HG03460 (cell line): ENCODE measurements at regions not wholly inside any gene's neighbourhood (a gene's known extent, or its start where the extent isn't known, plus 50 kb on each side); places are given as distances from the start of the nearest gene placed in this dataset.
"Not testable (repeated sequence)": the region's sequence is repeated elsewhere in the genome, so short reads cannot be mapped to it uniquely, and the experiment has no call there.

ENCODE experiments used
- ATAC-seq: cut with Tn5 transposase; IDR thresholded peaks from one replicate; pipeline ENCODE4 v1.9.1; 2021; ENCODE audit not compliant: unreplicated experiment

GRCh38 chr20:12416281-12416680 lies 498.6 kb downstream of the BTBD3 start:
- ATAC-seq: no peak

- ATAC-seq: no peak
Observed at GRCh38 chr20:12433724-12434123, 516.0 kb downstream of the BTBD3 start.

- no peak for ATAC-seq
Observed at GRCh38 chr20:12434672-12435071, 517.0 kb downstream of the BTBD3 start.

DNA sequence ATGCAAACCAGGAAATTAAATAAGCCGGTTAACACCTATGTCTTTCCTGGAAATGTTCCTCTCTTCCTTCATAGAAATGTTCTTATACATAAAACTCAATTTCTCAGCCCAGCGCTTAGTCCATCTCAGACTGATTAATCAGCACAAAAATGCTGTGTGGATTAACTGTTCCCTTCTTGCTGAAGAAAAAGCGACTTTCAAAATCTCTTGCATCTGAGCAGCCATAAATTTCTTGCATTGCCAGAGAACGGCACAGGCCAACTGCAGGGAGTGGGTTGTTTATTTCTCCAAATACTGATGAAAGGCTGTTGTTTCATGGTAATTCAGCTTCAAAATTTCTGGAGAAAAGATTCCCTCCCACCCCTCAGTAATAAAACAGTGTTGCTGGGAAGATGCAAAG lies 517.6 kb downstream of the BTBD3 start:
- ATAC-seq: no peak

DNA sequence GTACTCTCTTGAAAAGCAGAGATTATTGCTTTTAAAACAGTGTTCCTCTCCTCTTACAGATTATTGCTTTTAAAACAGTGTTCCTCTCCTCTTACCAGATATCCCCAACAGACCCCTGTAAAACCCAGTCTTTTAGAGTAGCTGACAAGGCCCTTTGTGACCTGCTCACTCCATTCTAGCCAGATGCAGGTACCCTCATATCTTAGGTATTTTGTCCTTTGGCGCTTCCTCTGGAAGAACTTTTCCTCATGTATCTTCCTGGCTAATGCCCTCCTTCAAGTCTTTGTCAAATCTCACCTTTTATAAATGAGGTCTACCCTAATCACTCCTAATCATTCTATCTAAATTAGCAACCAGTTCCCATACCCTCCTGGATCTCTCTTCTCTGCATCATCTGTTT lies 536.0 kb downstream of the BTBD3 start:
- no peak for ATAC-seq

DNA sequence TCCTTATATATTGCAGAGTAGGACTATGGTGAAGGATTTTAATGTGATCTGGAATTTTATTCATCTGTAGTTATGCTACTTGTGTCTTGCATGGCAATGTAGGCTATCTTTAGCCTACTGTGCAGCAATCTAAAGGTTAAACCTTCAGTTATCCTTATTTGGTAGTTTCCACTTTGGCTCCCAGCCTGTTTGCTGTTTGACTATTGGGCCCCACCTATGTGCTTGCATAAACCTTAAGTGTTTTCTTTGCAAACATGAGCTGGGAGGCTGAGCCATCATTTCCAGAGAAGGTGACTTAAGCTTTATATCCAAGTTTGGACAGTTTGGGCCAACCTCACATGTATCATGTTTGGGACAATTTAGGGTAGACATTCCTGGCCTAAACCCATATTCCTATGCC lies 537.5 kb downstream of the BTBD3 start:
- ATAC-seq: no peak

- ATAC-seq: no peak
Observed at GRCh38 chr20:12458241-12458640, 540.5 kb downstream of the BTBD3 start.

GRCh38 chr20:12464036-12464435 lies 544.7 kb upstream of the SPTLC3 start:
- ATAC-seq: no peak

DNA sequence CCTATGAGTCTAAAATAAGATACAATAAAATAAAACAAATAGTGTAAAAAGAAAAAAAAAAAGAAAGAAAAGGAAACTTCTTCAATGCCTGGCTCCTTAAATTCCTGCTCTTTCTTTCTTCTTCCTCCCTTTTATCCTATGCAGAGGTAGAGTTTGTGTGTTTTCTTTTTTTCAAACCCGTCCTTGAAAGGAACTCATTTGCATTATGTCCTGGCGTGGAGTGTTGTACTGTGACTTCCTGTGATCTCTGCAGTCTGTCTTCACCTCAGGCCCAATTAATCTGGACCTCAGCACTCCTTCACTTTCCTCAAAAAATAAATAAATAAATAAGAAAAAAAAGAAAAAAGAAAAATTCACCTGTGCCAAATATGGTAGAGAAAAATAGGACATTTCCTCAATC lies 541.9 kb upstream of the SPTLC3 start:
- ATAC-seq: no peak

- ATAC-seq: no peak
Observed at GRCh38 chr20:12467758-12468157, 541.0 kb upstream of the SPTLC3 start.

- no peak for ATAC-seq
Observed at GRCh38 chr20:12482661-12483060, 526.1 kb upstream of the SPTLC3 start.

GRCh38 chr20:12502443-12502842 lies 506.3 kb upstream of the SPTLC3 start:
- no peak for ATAC-seq

GRCh38 chr20:12504779-12505178 lies 504.0 kb upstream of the SPTLC3 start:
- ATAC-seq: no peak

DNA sequence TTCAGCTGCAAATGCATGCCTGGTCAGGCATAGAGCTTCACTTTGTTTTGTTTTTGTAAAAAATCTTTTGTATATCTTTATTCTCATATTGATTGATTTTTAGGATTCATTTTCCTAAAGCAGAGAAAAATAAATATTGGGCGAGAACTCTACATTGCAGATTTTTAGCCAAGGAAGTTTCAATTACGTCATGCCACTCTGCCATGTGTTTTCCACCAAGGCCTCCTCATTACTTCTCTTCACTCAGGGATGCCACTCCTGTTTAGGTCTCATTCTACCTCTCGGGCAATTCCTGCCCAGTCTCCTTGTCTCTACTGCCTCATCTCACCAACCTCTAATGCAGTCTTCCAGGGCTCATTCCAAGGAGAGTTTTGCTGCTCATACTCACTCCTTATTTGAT lies 497.3 kb upstream of the SPTLC3 start:
- ATAC-seq: no peak

DNA sequence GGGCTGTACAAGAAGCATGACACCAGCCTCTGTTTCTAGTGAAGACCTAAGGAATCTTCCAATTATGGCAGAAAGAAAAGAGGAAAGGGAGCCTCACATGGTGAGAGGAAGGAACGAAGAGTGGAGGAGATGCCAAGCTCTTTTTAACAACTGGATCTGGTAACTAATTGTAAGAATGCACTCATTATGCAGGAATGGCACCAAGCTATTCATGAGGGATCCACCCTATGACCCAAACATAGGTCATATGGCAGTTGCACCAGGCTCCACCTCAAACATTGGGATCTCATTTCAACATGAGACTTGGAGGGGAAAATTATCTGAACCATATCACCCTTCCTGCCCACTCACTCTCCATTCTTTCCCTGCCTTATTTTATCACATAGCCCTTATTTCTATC lies 496.0 kb upstream of the SPTLC3 start:
- no peak for ATAC-seq

DNA sequence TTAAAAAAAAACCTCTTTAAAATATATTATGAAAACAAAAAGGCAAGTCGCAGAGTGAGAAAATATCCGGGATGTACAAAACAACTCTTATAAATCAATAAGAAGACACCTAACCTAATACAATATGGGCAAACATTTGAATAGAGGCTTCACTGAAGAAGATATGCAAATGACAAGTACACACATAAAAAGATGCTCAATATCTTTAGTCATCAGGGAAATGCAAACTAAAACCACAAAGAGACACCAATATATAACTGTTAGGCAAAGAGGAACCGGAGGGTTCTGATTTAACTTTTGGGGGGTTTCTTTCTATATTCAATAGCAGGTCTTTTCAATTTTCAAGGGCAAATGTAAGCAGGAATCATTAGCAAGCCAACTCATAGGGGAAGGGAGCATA lies 480.7 kb upstream of the SPTLC3 start:
- no peak for ATAC-seq

- ATAC-seq: no peak
Observed at GRCh38 chr20:12528591-12529041, 480.2 kb upstream of the SPTLC3 start.

- no peak for ATAC-seq
Observed at GRCh38 chr20:12531626-12532025, 477.1 kb upstream of the SPTLC3 start.

DNA sequence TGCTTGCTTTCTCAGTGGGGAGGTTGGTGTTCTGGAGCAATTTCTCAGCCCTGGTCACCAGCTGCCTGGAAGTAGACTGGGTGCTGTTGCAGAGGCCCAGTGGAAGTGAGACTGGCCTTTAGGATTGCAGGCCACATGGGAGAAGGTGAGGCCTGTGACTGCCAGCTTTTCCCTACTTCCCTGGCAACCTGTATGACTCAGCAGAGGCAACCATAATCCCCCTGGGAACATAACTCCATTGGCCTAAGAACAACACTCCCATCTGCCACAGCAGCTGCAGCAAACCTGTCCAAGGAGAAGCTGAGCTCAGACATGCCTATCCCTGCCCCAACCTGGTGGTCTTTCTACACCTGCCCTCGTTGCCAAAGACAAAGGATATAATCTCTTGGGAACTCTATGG lies 473.5 kb upstream of the SPTLC3 start:
- no peak for ATAC-seq

- no peak for ATAC-seq
Observed at GRCh38 chr20:12535770-12536169, 473.0 kb upstream of the SPTLC3 start.

DNA sequence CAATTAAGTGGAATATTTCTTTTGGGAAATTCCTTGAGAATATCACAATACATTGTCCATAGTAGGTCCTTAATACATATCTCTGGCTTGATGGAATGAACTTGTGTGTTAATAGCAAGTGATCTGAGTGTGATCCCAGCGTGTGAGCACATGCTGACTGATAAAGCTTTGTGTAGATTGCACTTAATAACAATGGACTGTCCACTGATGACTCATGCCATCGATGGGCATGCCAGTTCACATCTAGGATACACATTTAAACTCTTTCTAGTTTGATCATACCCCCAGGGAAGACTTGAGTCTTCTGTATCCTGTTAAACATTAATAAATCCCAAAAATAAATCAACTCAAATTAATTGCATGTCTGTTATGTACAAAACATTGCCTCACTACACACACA lies 454.3 kb upstream of the SPTLC3 start:
- ATAC-seq: no peak

GRCh38 chr20:12555369-12555768 lies 453.4 kb upstream of the SPTLC3 start:
- ATAC-seq: no peak

DNA sequence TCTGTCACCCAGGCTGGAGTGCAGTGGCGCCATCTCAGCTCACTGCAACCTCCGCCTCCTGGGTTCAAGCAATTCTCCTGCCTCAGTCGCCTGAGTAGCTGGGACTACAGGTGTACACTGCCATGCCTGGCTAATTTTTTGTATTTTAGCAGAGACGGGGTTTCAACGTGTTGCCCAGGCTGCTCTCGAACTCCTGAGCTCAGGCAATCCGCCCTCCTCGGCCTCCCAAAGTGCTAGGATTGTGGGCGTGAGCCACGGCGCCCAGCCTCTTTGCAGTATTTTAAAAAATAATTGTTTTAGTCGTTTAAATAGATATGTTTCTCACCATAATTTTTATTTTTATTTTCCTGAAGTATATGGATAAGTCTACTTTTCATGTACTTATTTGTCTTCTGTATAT lies 452.9 kb upstream of the SPTLC3 start:
- not testable (repeated sequence) for ATAC-seq

DNA sequence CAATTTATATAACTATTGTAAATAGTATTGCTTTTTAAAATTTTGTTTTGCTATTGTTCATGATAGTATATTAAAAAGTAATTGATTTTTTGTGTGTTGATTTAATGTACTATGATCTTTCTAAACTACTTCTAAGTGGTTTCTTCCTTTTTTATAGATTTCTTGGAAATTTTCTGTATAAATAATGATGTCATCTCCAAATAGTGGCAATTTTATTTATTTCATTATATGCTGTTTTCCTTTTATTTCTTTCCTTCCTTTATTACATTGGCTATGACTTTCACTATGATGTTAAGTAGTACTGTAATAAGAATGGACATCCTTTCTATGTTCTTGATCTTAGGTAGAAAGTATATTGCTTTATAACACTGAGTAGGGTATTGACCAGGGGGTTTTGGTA lies 451.5 kb upstream of the SPTLC3 start:
- ATAC-seq: no peak
